ENCODE measurements at regions not wholly inside any gene's neighbourhood (a gene's known extent, or its start where the extent isn't known, plus 50 kb on each side); places are given as distances from the start of the nearest gene placed in this dataset.

- H3K27me3 ChIP-seq (ENCODE audit: control insufficient read depth, insufficient read depth, low read length), result no peaks in the 10 kb centered on the region
- H3K4me3 ChIP-seq (ENCODE audit: low read depth in 2 of 2, low read length in 2 of 2), result no peak overlapping the region
- no peak overlapping the region for H3K27ac ChIP-seq (ENCODE audit: low read length)
- TF ChIP-seq CTCF (IDR thresholded peaks at IDR 0.05) (no peak), REST (IDR thresholded peaks at IDR 0.05; ENCODE audit: insufficient read depth in 1 of 2, low read depth in 2 of 2, low read length in 1 of 2) (no peak), TCF7L2 (IDR thresholded peaks at IDR 0.05; ENCODE audit: low read depth, low read length) (no peak), POLR2AphosphoS5 (IDR thresholded peaks at IDR 0.05; ENCODE audit: low read depth, low read length) (no peak), SIN3A (IDR thresholded peaks at IDR 0.05; ENCODE audit: borderline replicate concordance, insufficient read depth, low read depth, low read length) (no peak)
- DNase-seq (ENCODE audit: low read depth, low spot score), result no peak
- ChIA-PET POLR2A (no interaction called here), CTCF (no interaction called here)
- no peaks in the 10 kb centered on the region for H3K36me3 ChIP-seq (ENCODE audit: control insufficient read depth, insufficient read depth, low read length)
- no peaks in the 10 kb centered on the region for H3K4me1 ChIP-seq (ENCODE audit: control insufficient read depth, insufficient read depth, low read length)
- in situ Hi-C loops (cut with HindIII; ENCODE audit: low pct_unique_long_range_greater_than_20kb, low sequenced_read_pairs) (no loop called here), intact Hi-C loops (cut with micrococcal nuclease; ENCODE audit: unreplicated experiment) (no loop called here)
- ATAC-seq, result no peak
- BruUV-seq (replicated peaks), result no TSS peak
- H3K9me3 ChIP-seq (ENCODE audit: control insufficient read depth, insufficient read depth, low read depth, low read length), result peaks cover 6% of the 10 kb centered on the region; the same call in 1 of the 2 replicates
Observed at GRCh38 chr3:147540921-147541320, 131.8 kb downstream of the ZIC1 start.

- TF ChIP-seq TCF7L2 (IDR thresholded peaks at IDR 0.05; ENCODE audit: low read depth, low read length) (no peak), CTCF (IDR thresholded peaks at IDR 0.05) (no peak), REST (IDR thresholded peaks at IDR 0.05; ENCODE audit: insufficient read depth in 1 of 2, low read depth in 2 of 2, low read length in 1 of 2) (no peak), POLR2AphosphoS5 (IDR thresholded peaks at IDR 0.05; ENCODE audit: low read depth, low read length) (no peak), SIN3A (IDR thresholded peaks at IDR 0.05; ENCODE audit: borderline replicate concordance, insufficient read depth, low read depth, low read length) (no peak)
- intact Hi-C loops (cut with micrococcal nuclease; ENCODE audit: unreplicated experiment) (no loop called here), in situ Hi-C loops (cut with HindIII; ENCODE audit: low pct_unique_long_range_greater_than_20kb, low sequenced_read_pairs) (no loop called here)
- ChIA-PET POLR2A (no interaction called here), CTCF (no interaction called here)
- peaks cover 6% of the 10 kb centered on the region; the same call in 1 of the 2 replicates for H3K9me3 ChIP-seq (ENCODE audit: control insufficient read depth, insufficient read depth, low read depth, low read length)
- BruUV-seq (replicated peaks), result no TSS peak
- no peak for ATAC-seq
- H3K36me3 ChIP-seq (ENCODE audit: control insufficient read depth, insufficient read depth, low read length), result no peaks in the 10 kb centered on the region
- H3K4me3 ChIP-seq (ENCODE audit: low read depth in 2 of 2, low read length in 2 of 2), result no peak overlapping the region
- H3K27me3 ChIP-seq (ENCODE audit: control insufficient read depth, insufficient read depth, low read length), result no peaks in the 10 kb centered on the region
- H3K4me1 ChIP-seq (ENCODE audit: control insufficient read depth, insufficient read depth, low read length), result no peaks in the 10 kb centered on the region
- H3K27ac ChIP-seq (ENCODE audit: low read length), result no peak overlapping the region
- no peak for DNase-seq (ENCODE audit: low read depth, low spot score)
Observed at GRCh38 chr3:147544290-147544689, 135.1 kb downstream of the ZIC1 start.

All from Panc1 (cell line).